CD4-positive, alpha-beta T cell (primary cell): ENCODE measurements at regions not wholly inside any gene's neighbourhood (a gene's known extent, or its start where the extent isn't known, plus 50 kb on each side); places are given as distances from the start of the nearest gene placed in this dataset.

Source experiments
- ATAC-seq: fragments of 200-7000 bp; cut with Tn5 transposase; one replicate; pipeline ENCODE4 v1.10.0; 2022; ENCODE audit warnings: mild to moderate bottlenecking; ENCODE audit not compliant: poor library complexity
- CTCF ChIA-PET: fragments of 350-600 bp; sonication (Branson Sonifier 250); formaldehyde crosslinking; loops from one replicate; lab custom pipeline; 2021; ENCODE audit warnings: antibody characterized with exemption, inconsistent platforms; lab: Charles Lee
- POLR2A ChIA-PET: fragments of 350-600 bp; sonication (Branson Sonifier 250); formaldehyde crosslinking; loops from one replicate; lab custom pipeline; 2021; ENCODE audit warnings: antibody characterized with exemption, inconsistent platforms; lab: Charles Lee
- DNase-seq, 14 experiments: peaks; one replicate each; pipeline ENCODE4 v3.0.0-alpha.2; 2013 to 2020; ENCODE audit warnings: mixed read lengths in 2 of 14
- H3K27ac ChIP-seq, 2 donors: one replicate each; pipeline versions ENCODE4 v1.5.1 to v1.7.0; 2013; ENCODE audit warnings: low read length in 2 of 2, low read depth in 1 of 2, mild to moderate bottlenecking in 1 of 2
- H3K27me3 ChIP-seq, 2 experiments: 1 replicate in 1 of 2; 2 replicates in 1 of 2; pipeline versions ENCODE4 v1.6.1 to v1.7.0; 2013; ENCODE audit warnings: low read length in 2 of 2, control low read depth in 1 of 2, mild to moderate bottlenecking in 1 of 2, moderate library complexity in 1 of 2; ENCODE audit not compliant: insufficient read depth in 2 of 2, control insufficient read depth in 1 of 2
- H3K36me3 ChIP-seq: one replicate; pipeline ENCODE4 v1.6.1; 2013; ENCODE audit warnings: low read length, control low read depth; ENCODE audit not compliant: insufficient read depth
- H3K4me1 ChIP-seq: one replicate; pipeline ENCODE4 v1.6.1; 2013; ENCODE audit warnings: low read length, control low read depth; ENCODE audit not compliant: insufficient read depth
- H3K4me3 ChIP-seq: one replicate; pipeline ENCODE4 v1.5.1; 2013; ENCODE audit warnings: mild to moderate bottlenecking, low read length, moderate library complexity
- H3K9me3 ChIP-seq, 2 experiments: 1 replicate in 1 of 2; 2 replicates in 1 of 2; pipeline versions ENCODE4 v1.6.1 to v1.7.0; 2013; ENCODE audit warnings: low read length in 2 of 2, mild to moderate bottlenecking in 2 of 2, control low read depth in 1 of 2, moderate library complexity in 1 of 2; ENCODE audit not compliant: control insufficient read depth in 1 of 2, insufficient read depth in 1 of 2
- H3K27ac Mint-ChIP-seq: one replicate; pipeline ENCODE4 v1.8.0; 2020; ENCODE audit warnings: mixed read lengths
- H3K27me3 Mint-ChIP-seq: one replicate; pipeline ENCODE4 v1.8.0; 2021; ENCODE audit warnings: mixed read lengths
- H3K36me3 Mint-ChIP-seq: one replicate; pipeline ENCODE4 v1.8.0; 2021; ENCODE audit warnings: low read depth, mixed read lengths
- H3K4me1 Mint-ChIP-seq: one replicate; pipeline ENCODE4 v1.8.0; 2021; ENCODE audit warnings: low read depth, mixed read lengths
- H3K4me3 Mint-ChIP-seq: one replicate; pipeline ENCODE4 v1.8.0; 2020; ENCODE audit warnings: mild to moderate bottlenecking, mixed read lengths
- H3K9me3 Mint-ChIP-seq: one replicate; pipeline ENCODE4 v1.8.0; 2020; ENCODE audit warnings: mixed read lengths
- CTCF ChIP-seq: fragments of 200-600 bp; IDR thresholded peaks from one replicate; pipeline ENCODE4 v1.8.0; 2022; ENCODE audit warnings: antibody characterized with exemption, mild to moderate bottlenecking
- intact Hi-C, 2 experiments: fragments of 100-400 bp; cut with DNase I in 1 of 2; cut with micrococcal nuclease in 1 of 2; formaldehyde crosslinking; loops; one replicate each; pipeline versions ENCODE4 v1.15.1 to v1.9.0; 2023 to 2025; cut with DNase I, micrococcal nuclease

- no peak overlapping the region for H3K27ac Mint-ChIP-seq
- intact Hi-C loops: loop anchor here in 1 of 2 experiments (5.0 kb wide), 1 partner anchor 807 kb away; no protein-coding TSS in a partner anchor
- H3K4me3 Mint-ChIP-seq: no peak overlapping the region
- peaks cover 0 to 3% of the 10 kb centered on the region in 2 experiments for H3K9me3 ChIP-seq
- no peaks in the 10 kb centered on the region for H3K36me3 Mint-ChIP-seq
- peaks cover 11% of the 10 kb centered on the region for H3K4me1 ChIP-seq
- no peak for DNase-seq
- H3K27ac ChIP-seq: no peak overlapping the region
- H3K27me3 ChIP-seq: no peaks in the 10 kb centered on the region
- no peak overlapping the region for H3K4me3 ChIP-seq
- H3K27me3 Mint-ChIP-seq: no peaks in the 10 kb centered on the region
- H3K9me3 Mint-ChIP-seq: no peaks in the 10 kb centered on the region
- H3K36me3 ChIP-seq: no peaks in the 10 kb centered on the region
- ChIA-PET POLR2A (no interaction called here), CTCF (no interaction called here)
- TF ChIP-seq CTCF: no peak
- H3K4me1 Mint-ChIP-seq: peaks cover 23% of the 10 kb centered on the region
- ATAC-seq: no peak
Measured at GRCh38 chr6:137954253-137954652, 87.2 kb downstream of the TNFAIP3 start.

- Mint-ChIP-seq H3K4me3 (no peak overlapping the region), H3K36me3 (no peaks in the 10 kb centered on the region), H3K27ac (no peak overlapping the region), H3K4me1 (peaks cover 9% of the 10 kb centered on the region), H3K9me3 (no peaks in the 10 kb centered on the region), H3K27me3 (no peaks in the 10 kb centered on the region)
- Histone ChIP-seq H3K4me3 (no peak overlapping the region), H3K4me1 (no peaks in the 10 kb centered on the region), H3K27me3 (no peaks in the 10 kb centered on the region), H3K27ac (no peak overlapping the region), H3K9me3 (peaks cover 0 to 3% of the 10 kb centered on the region in 2 experiments), H3K36me3 (no peaks in the 10 kb centered on the region)
- intact Hi-C loops: no loop called here
- ATAC-seq (no peak), DNase-seq (no peak)
- ChIA-PET POLR2A (no interaction called here), CTCF (no interaction called here)
- TF ChIP-seq CTCF: no peak
Measured at GRCh38 chr6:137956098-137956488, 89.0 kb downstream of the TNFAIP3 start.

GRCh38 chr6:137957471-137957870 is 90.4 kb downstream of the TNFAIP3 start:
- intact Hi-C loops: no loop called here
- ATAC-seq: no peak
- Histone ChIP-seq H3K4me3 (no peak overlapping the region), H3K4me1 (no peaks in the 10 kb centered on the region), H3K27ac (no peak overlapping the region), H3K36me3 (no peaks in the 10 kb centered on the region), H3K27me3 (no peaks in the 10 kb centered on the region), H3K9me3 (peaks cover 0 to 3% of the 10 kb centered on the region in 2 experiments)
- H3K4me3 Mint-ChIP-seq: no peak overlapping the region
- DNase-seq: no peak
- H3K27ac Mint-ChIP-seq: no peak overlapping the region
- no peaks in the 10 kb centered on the region for H3K27me3 Mint-ChIP-seq
- CTCF ChIA-PET: interaction anchor here (1.3 kb wide), 1 partner anchor 11 kb away, joined by 4 read pairs; no protein-coding TSS in a partner anchor
- no peaks in the 10 kb centered on the region for H3K36me3 Mint-ChIP-seq
- POLR2A ChIA-PET: no interaction called here
- H3K4me1 Mint-ChIP-seq: peaks cover 5% of the 10 kb centered on the region
- no peak for TF ChIP-seq CTCF
- H3K9me3 Mint-ChIP-seq: no peaks in the 10 kb centered on the region
